GM12873 (cell line): ENCODE measurements at regions not wholly inside any gene's neighbourhood (a gene's known extent, or its start where the extent isn't known, plus 50 kb on each side); places are given as distances from the start of the nearest gene placed in this dataset.

Experiments
- CTCF ChIP-seq: IDR thresholded peaks from 2 replicates; pipeline ENCODE4 v1.5.1; 2012; ENCODE audit warnings: low read depth, mild to moderate bottlenecking, moderate library complexity, low read length, control low read depth; ENCODE audit not compliant: insufficient read depth; ENCODE audit errors: missing control alignments

- no peak for TF ChIP-seq CTCF
Measured at GRCh38 chr1:87553511-87553910, 224.8 kb downstream of the LMO4 start.

- no peak for TF ChIP-seq CTCF
Measured at GRCh38 chr1:87555366-87555765, 226.7 kb downstream of the LMO4 start.

GRCh38 chr1:87556326-87556725 is 227.6 kb downstream of the LMO4 start:
- no peak for TF ChIP-seq CTCF

- TF ChIP-seq CTCF = no peak
Measured at GRCh38 chr1:87558921-87559320, 230.2 kb downstream of the LMO4 start.

- TF ChIP-seq CTCF = no peak
Measured at GRCh38 chr1:87560137-87560536, 231.5 kb downstream of the LMO4 start.

- no peak for TF ChIP-seq CTCF
Measured at GRCh38 chr1:87560601-87561360, 232.1 kb downstream of the LMO4 start.

- no peak for TF ChIP-seq CTCF
Measured at GRCh38 chr1:87563211-87563610, 234.5 kb downstream of the LMO4 start.

- no peak for TF ChIP-seq CTCF
Measured at GRCh38 chr1:87565861-87566260, 237.2 kb downstream of the LMO4 start.
